ENCODE measurements at regions not wholly inside any gene's neighbourhood (a gene's known extent, or its start where the extent isn't known, plus 50 kb on each side); places are given as distances from the start of the nearest gene placed in this dataset.

DNA sequence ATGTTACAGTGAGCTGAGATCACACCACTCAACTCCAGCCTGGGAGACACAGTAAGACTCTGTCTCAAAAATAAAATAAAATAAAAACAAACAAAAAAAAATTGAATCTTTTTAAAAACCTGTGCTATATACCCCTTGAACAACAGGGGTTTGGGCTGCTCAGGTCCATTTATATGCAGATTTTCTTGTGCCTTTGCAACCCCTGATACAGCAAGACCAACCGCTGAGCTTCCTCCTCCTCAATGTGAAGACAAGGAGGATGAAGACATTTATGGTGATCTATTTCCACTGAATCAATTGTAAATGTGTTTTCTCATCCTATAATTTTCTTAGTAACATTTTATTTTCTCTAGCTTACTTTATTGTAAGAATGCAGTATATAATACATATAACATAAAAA lies 831.0 kb upstream of the ARPP21 start:
- Histone ChIP-seq H3K9me3 (replicated peaks; ENCODE audit: control insufficient read depth, insufficient read depth, low read length) (no peaks in the 10 kb centered on the region), H3K4me1 (ENCODE audit: control insufficient read depth, insufficient read depth, low read length) (no peaks in the 10 kb centered on the region), H3K36me3 (ENCODE audit: control insufficient read depth in 2 of 2, insufficient read depth in 2 of 2, low read length in 1 of 2) (no peaks in the 10 kb centered on the region), H3K79me2 (ENCODE audit: control insufficient read depth, insufficient read depth, low read length) (no peaks in the 10 kb centered on the region), H3K9ac (ENCODE audit: control insufficient read depth, insufficient read depth, low read length) (no peak overlapping the region), H3K4me3 (no peak overlapping the region), H4K20me1 (ENCODE audit: control insufficient read depth, insufficient read depth) (no peaks in the 10 kb centered on the region), H3K4me2 (ENCODE audit: control insufficient read depth, insufficient read depth) (no peak overlapping the region), H3K27ac (ENCODE audit: control insufficient read depth, insufficient read depth) (no peak overlapping the region), H2AFZ (ENCODE audit: control insufficient read depth, low read depth, low read length) (no peak overlapping the region), H3K27me3 (replicated peaks in 1 of 2; ENCODE audit: control insufficient read depth in 2 of 2, insufficient read depth in 2 of 2, low read length in 1 of 2) (no peaks in the 10 kb centered on the region)
- RAD21 ChIA-PET (ENCODE audit: unreplicated experiment) = no interaction called here
- CTCF ChIA-PET = no interaction called here
- no peak for TF ChIP-seq NBN (IDR thresholded peaks at IDR 0.05)
- no peak for TF ChIP-seq SMAD1 (IDR thresholded peaks at IDR 0.05; ENCODE audit: low read depth, partially characterized antibody)
- no peak for TF ChIP-seq POLR2AphosphoS5 (IDR thresholded peaks at IDR 0.05; ENCODE audit: low read length)
- TF ChIP-seq RUNX3 (IDR thresholded peaks at IDR 0.05; ENCODE audit: low read length) = no peak
- TF ChIP-seq RCOR1 (conservative IDR thresholded peaks at IDR 0.05; ENCODE audit: low read depth, low read length) = no peak
- TF ChIP-seq JUND (IDR thresholded peaks at IDR 0.05; ENCODE audit: low read depth, low read length) = no peak
- no peak for TF ChIP-seq ATF3 (IDR thresholded peaks at IDR 0.05; ENCODE audit: borderline replicate concordance, extremely low read depth, low read depth, low read length)
- in situ Hi-C loops (cut with MboI) = no loop called here
- 40% methylated on average over 1 of the region's 1 CpG for WGBS (ENCODE audit: insufficient coverage, insufficient replicate concordance, low lambda C conversion rate, missing lambda C conversion rate)
- POLR2A ChIA-PET = no interaction called here
- intact Hi-C loops (cut with micrococcal nuclease; ENCODE audit: unreplicated experiment) = no loop called here
- ATAC-seq (no peak), FAIRE-seq (no peak), DNase-seq (ENCODE audit: low read depth, low spot score) (no peak)
- SMC1A ChIA-PET (ENCODE audit: uncharacterized antibody, unreplicated experiment) = interaction anchor here (1.3 kb wide), 1 partner anchor 9 kb away, joined by 5 read pairs; no protein-coding TSS in a partner anchor
- no TSS peak for BruUV-seq (replicated peaks)

GRCh38 chr3:34828847-34829246 lies 810.5 kb upstream of the ARPP21 start:
- whole genome bisulfite sequencing (ENCODE audit: insufficient coverage, insufficient replicate concordance, low lambda C conversion rate, missing lambda C conversion rate) = 0% methylated on average over 2 of the region's 2 CpGs
- Histone ChIP-seq H2AFZ (ENCODE audit: control insufficient read depth, low read depth, low read length) (no peak overlapping the region), H3K9me3 (replicated peaks; ENCODE audit: control insufficient read depth, insufficient read depth, low read length) (no peaks in the 10 kb centered on the region), H4K20me1 (ENCODE audit: control insufficient read depth, insufficient read depth) (no peaks in the 10 kb centered on the region), H3K4me2 (ENCODE audit: control insufficient read depth, insufficient read depth) (no peak overlapping the region), H3K79me2 (ENCODE audit: control insufficient read depth, insufficient read depth, low read length) (no peaks in the 10 kb centered on the region), H3K9ac (ENCODE audit: control insufficient read depth, insufficient read depth, low read length) (no peak overlapping the region), H3K4me1 (ENCODE audit: control insufficient read depth, insufficient read depth, low read length) (no peaks in the 10 kb centered on the region), H3K27me3 (replicated peaks in 1 of 2; ENCODE audit: control insufficient read depth in 2 of 2, insufficient read depth in 2 of 2, low read length in 1 of 2) (no peaks in the 10 kb centered on the region), H3K4me3 (no peak overlapping the region), H3K27ac (ENCODE audit: control insufficient read depth, insufficient read depth) (no peak overlapping the region), H3K36me3 (ENCODE audit: control insufficient read depth in 2 of 2, insufficient read depth in 2 of 2, low read length in 1 of 2) (no peaks in the 10 kb centered on the region)
- intact Hi-C loops (cut with micrococcal nuclease; ENCODE audit: unreplicated experiment) (no loop called here), in situ Hi-C loops (cut with MboI) (no loop called here)
- no TSS peak for BruUV-seq (replicated peaks)
- ChIA-PET SMC1A (ENCODE audit: uncharacterized antibody, unreplicated experiment) (no interaction called here), CTCF (no interaction called here), POLR2A (no interaction called here), RAD21 (ENCODE audit: unreplicated experiment) (no interaction called here)
- TF ChIP-seq POLR2AphosphoS2 (IDR thresholded peaks at IDR 0.05; ENCODE audit: low read depth, low read length) (no peak), ELK1 (IDR thresholded peaks at IDR 0.05; ENCODE audit: low read depth, low read length) (no peak), BRCA1 (IDR thresholded peaks at IDR 0.05; ENCODE audit: low read depth, low read length) (no peak), HCFC1 (IDR thresholded peaks at IDR 0.05; ENCODE audit: low read length) (no peak), RAD51 (IDR thresholded peaks at IDR 0.05) (no peak)
- DNase-seq (ENCODE audit: low read depth, low spot score) = no peak
- no peak for FAIRE-seq
- no peak for ATAC-seq
